ENCODE measurements at regions not wholly inside any gene's neighbourhood (a gene's known extent, or its start where the extent isn't known, plus 50 kb on each side); places are given as distances from the start of the nearest gene placed in this dataset.
"Not testable (repeated sequence)": the region's sequence is repeated elsewhere in the genome, so short reads cannot be mapped to it uniquely, and the experiment has no call there.

DNA sequence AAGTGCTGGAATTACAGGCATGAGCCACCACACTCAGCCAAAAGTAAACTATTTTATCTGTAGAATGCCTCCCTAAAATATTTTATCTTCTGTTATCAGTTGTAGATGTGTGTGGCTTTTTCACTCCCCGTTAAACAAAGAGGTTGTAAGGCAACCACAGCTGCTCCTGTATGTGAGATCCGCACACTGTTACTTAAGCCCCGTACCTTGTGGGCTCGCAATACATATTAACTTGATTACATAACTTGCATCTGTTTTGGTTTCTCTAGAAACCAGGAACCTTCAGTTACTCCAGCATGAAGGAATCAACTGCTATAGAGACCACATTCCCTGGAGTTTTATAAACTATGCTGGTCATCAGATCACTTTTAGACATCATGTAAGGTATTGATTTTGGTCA is 420.1 kb upstream of the SLC35B3 start:
- no peak overlapping the region for H3K4me3 ChIP-seq (replicated peaks; ENCODE audit: low read depth, low read length)
- TF ChIP-seq, protein P1, sequence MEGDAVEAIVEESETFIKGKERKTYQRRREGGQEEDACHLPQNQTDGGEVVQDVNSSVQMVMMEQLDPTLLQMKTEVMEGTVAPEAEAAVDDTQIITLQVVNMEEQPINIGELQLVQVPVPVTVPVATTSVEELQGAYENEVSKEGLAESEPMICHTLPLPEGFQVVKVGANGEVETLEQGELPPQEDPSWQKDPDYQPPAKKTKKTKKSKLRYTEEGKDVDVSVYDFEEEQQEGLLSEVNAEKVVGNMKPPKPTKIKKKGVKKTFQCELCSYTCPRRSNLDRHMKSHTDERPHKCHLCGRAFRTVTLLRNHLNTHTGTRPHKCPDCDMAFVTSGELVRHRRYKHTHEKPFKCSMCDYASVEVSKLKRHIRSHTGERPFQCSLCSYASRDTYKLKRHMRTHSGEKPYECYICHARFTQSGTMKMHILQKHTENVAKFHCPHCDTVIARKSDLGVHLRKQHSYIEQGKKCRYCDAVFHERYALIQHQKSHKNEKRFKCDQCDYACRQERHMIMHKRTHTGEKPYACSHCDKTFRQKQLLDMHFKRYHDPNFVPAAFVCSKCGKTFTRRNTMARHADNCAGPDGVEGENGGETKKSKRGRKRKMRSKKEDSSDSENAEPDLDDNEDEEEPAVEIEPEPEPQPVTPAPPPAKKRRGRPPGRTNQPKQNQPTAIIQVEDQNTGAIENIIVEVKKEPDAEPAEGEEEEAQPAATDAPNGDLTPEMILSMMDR (IDR thresholded peaks at IDR 0.05; ENCODE audit: low read depth, low read length, missing control alignments): no peak
- no peak for DNase-seq (ENCODE audit: extremely low read depth, low read depth)

DNA sequence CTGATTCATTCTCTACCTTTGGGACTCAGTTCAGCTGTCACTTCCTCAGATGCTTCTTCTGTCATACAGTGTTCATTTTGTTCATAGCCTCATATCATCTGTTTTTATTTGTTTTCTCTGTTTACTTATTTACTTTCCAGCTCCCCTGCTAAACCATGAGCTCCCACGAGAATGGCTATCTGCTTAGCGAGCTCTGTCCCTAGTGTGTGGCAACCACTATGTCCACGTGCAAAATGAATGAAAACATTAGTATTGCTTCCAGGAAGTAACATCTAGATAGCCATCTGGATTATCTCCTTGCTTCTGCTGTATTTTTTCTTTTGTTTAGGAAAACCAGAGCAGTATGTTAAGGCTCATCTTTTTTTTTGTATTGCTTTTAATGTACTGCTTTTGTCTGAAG is 417.0 kb upstream of the SLC35B3 start:
- TF ChIP-seq, protein P1 (IDR thresholded peaks at IDR 0.05; ENCODE audit: low read depth, low read length, missing control alignments): no peak
- no peak overlapping the region for H3K4me3 ChIP-seq (replicated peaks; ENCODE audit: low read depth, low read length)
- no peak for DNase-seq (ENCODE audit: extremely low read depth, low read depth)

DNA sequence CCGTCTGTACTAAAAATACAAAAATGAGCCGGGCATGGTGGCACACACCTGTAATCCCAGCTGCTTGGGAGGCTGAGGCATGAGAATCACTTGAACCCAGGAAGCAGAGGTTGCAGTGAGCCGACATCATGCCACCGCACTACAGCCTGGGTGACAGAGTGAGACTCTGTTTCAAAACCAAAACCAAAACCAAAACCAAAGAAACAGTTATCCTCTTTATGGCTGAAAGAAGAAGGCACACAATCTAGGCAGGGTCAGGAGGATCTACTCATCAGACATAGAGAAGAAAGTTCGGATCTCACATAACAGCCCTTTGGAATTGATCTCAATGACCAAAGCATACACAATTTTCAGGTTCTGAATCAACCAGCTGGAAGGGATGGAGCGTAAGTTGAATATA is 411.3 kb upstream of the SLC35B3 start:
- DNase-seq (ENCODE audit: extremely low read depth, low read depth); H3K4me3 ChIP-seq (replicated peaks; ENCODE audit: low read depth, low read length): not testable (repeated sequence)

DNA sequence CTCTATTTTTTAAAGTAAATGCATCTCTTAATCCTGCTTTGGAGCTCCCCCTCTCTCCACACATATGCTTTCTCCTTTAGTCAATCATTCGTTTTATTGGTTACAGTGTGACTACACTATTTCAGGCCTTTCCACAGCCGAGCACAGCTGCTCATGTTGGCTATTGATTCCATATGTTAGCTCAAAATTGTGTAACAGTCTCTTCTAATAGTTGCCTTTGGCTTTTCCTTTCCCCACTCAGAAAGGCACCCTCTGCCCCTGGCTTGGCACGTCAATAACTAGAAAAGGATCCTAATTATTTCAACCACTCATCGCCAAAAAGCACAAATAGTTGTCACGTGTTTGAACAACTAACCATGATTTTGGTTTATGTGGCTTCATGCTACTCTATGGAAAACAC is 410.3 kb upstream of the SLC35B3 start:
- no peak overlapping the region for H3K4me3 ChIP-seq (replicated peaks; ENCODE audit: low read depth, low read length)
- DNase-seq (ENCODE audit: extremely low read depth, low read depth): peak; percentile 7
- TF ChIP-seq, protein P1 (IDR thresholded peaks at IDR 0.05; ENCODE audit: low read depth, low read length, missing control alignments): no peak

DNA sequence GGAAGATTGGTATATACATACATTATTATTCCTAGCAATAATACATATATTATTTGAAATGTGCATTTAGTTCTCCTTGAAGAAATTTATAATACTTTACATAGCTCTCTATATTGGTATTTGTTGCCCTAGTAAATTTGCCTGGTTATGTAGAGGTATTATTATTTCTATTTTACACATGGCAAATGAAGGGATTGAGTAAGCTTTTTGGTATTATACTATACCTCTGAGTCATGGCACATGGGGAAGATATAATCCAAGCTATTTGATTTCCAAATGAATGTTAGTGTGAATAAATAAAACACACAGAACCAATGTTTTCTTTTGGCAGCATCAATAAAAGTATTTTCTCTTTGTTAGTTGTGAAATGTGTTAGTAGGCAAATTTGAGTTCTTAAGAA is 409.6 kb upstream of the SLC35B3 start:
- TF ChIP-seq, protein P1 (IDR thresholded peaks at IDR 0.05; ENCODE audit: low read depth, low read length, missing control alignments): no peak
- DNase-seq (ENCODE audit: extremely low read depth, low read depth): no peak
- no peak overlapping the region for H3K4me3 ChIP-seq (replicated peaks; ENCODE audit: low read depth, low read length)

DNA sequence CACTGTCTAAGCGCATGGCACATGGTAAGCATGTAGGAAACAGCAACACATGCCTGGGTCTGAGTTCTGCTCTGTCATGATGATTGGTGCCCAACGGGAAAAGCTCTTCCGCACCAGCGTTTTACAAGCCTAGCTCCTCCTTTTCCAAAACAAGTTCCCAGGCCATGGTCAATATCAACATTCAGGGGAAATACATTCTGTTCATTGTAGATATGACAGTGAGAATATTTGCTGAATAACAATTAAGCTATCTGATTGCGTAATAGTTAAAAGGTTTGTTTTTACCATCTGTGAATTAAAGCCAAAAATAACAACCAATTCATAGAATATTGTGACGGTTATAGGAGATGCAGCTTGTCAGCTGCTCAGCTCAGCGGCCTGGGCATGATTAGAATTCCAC is 404.3 kb upstream of the SLC35B3 start:
- TF ChIP-seq, protein P1 (IDR thresholded peaks at IDR 0.05; ENCODE audit: low read depth, low read length, missing control alignments): no peak

DNA sequence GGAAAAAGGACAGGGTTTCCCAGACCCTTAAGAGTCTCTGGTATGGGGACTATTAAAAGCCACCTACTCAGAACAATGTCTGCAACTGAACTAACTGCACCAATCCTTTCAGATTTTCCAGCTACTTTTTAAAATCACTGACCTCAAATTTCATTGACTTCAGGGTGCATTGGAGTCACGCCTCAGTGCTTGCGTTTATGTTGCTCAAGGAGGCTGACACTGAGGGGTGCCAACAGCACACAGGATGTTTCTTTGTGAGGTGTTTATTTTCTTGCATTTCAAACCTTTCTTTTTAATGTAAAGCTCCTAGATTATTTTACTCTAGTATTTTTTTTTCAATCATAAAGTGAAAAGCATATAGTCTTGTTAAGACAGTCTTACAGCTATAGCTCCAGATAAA is 402.0 kb upstream of the SLC35B3 start:
- TF ChIP-seq, protein P1 (IDR thresholded peaks at IDR 0.05; ENCODE audit: low read depth, low read length, missing control alignments): no peak

More for the DNA sequence above, 404.3 kb upstream of the SLC35B3 start:
- no peak for DNase-seq (ENCODE audit: extremely low read depth, low read depth)
- H3K4me3 ChIP-seq (replicated peaks; ENCODE audit: low read depth, low read length): no peak overlapping the region

DNA sequence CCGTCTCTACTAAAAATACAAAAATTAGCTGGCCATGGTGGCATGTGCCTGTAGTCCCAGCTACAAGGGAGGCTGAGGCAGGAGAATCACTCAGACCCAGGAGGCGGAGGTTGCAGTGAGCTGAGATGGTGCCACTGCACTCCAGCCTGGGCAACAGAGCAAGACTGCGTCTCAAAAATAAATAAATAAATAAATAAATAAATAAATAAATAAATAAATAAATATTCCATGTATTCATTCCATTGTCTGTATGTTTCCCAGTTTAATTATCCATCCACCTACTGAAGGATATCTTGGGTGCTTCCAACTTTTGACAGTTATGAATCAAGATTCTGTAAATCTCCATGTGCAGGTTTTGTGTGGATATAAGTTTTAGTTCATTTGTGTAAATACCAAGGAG is 397.4 kb upstream of the SLC35B3 start:
- not testable (repeated sequence) for H3K4me3 ChIP-seq (replicated peaks; ENCODE audit: low read depth, low read length)

More for the DNA sequence above, 402.0 kb upstream of the SLC35B3 start:
- DNase-seq (ENCODE audit: extremely low read depth, low read depth): no peak
- no peak overlapping the region for H3K4me3 ChIP-seq (replicated peaks; ENCODE audit: low read depth, low read length)

More for the DNA sequence above, 397.4 kb upstream of the SLC35B3 start:
- DNase-seq (ENCODE audit: extremely low read depth, low read depth): not testable (repeated sequence)
